ENCODE measurements at regions not wholly inside any gene's neighbourhood (a gene's known extent, or its start where the extent isn't known, plus 50 kb on each side); places are given as distances from the start of the nearest gene placed in this dataset.

- H3K4me1 ChIP-seq, result no peaks in the 10 kb centered on the region
- TF ChIP-seq, protein P1, sequence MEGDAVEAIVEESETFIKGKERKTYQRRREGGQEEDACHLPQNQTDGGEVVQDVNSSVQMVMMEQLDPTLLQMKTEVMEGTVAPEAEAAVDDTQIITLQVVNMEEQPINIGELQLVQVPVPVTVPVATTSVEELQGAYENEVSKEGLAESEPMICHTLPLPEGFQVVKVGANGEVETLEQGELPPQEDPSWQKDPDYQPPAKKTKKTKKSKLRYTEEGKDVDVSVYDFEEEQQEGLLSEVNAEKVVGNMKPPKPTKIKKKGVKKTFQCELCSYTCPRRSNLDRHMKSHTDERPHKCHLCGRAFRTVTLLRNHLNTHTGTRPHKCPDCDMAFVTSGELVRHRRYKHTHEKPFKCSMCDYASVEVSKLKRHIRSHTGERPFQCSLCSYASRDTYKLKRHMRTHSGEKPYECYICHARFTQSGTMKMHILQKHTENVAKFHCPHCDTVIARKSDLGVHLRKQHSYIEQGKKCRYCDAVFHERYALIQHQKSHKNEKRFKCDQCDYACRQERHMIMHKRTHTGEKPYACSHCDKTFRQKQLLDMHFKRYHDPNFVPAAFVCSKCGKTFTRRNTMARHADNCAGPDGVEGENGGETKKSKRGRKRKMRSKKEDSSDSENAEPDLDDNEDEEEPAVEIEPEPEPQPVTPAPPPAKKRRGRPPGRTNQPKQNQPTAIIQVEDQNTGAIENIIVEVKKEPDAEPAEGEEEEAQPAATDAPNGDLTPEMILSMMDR (IDR thresholded peaks at IDR 0.05), result no peak
- ATAC-seq (no peak), DNase-seq (peak in 1 of 4 donors; percentile 41)
- intact Hi-C loops (cut with DNase I), result no loop called here
- no peaks in the 10 kb centered on the region for H3K36me3 ChIP-seq
- no peak overlapping the region for H3K4me3 ChIP-seq
- no peak overlapping the region for H3K27ac ChIP-seq
- H3K9me3 ChIP-seq, result peaks cover 0 to 20% of the 10 kb centered on the region in 2 donors
- H3K27me3 ChIP-seq, result no peaks in the 10 kb centered on the region
Observed at GRCh38 chr10:9819756-9820494, 1197.7 kb upstream of the CELF2 start.

DNA sequence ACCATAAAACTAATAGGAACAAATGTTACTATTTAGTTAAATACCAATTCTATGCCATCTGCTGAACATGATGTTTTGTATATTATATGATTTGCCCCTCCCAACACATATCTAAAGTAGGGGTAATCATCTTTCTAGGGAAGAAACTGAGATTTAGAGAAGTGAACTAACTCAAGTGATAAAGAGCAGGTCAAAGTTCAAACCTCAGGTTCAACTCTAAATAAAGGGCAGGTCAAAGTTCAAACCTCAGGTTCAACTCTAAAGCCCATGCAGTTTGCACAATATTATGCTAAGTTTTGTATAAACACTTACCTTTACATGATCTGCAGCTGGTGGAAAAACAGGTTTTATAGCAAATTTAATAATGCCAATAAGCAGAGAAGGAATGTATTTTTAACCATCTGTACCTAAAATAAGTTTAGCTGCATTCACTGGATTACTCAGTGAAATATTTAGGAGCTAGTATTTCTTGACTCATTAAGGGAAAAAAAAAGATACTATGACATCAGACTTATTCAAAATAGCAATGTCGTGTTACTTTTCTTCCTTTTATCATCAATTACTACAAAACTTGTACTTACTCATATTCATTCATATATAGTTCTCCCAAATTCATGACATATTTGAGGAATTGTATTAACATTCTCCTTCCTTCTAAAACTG, 1194.3 kb upstream of the CELF2 start:
- Histone ChIP-seq H3K27ac (no peak overlapping the region), H3K4me3 (no peak overlapping the region), H3K9me3 (peaks cover 0 to 2% of the 10 kb centered on the region in 2 donors), H3K36me3 (no peaks in the 10 kb centered on the region), H3K27me3 (no peaks in the 10 kb centered on the region), H3K4me1 (no peaks in the 10 kb centered on the region)
- intact Hi-C loops (cut with DNase I), result no loop called here
- ATAC-seq, result no peak
- TF ChIP-seq, protein P1 (IDR thresholded peaks at IDR 0.05), result no peak
- no peak for DNase-seq

GRCh38 chr10:9824631-9825071, 1193.0 kb upstream of the CELF2 start:
- DNase-seq (no peak), ATAC-seq (peak; percentile 18)

DNA sequence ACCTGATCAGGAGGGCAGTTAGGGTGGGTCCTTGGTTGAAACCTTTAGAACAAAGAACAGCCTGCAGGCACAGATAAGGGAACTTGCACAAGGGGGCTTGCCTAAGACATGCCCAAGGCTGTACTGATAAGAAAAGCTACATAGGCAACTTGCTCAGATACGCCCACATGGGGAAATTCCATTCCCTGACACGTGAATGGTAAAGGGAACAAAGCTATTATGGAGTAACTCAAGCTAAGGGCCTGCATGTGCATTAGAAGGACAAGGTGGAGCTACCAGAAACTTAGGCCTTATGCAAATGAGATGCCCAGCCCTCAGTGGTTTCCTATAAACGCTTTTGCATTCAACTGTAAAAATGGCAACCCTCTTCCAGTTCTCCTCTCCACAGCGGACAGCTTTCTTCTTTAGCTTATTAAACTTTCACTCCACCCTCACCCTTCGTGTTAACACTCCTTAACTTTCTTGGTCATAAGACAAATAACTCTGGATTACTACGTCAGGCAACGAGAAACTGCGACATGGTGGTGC, 1192.1 kb upstream of the CELF2 start:
- ATAC-seq (no peak), DNase-seq (no peak)
- intact Hi-C loops (cut with DNase I), result no loop called here
- H3K4me1 ChIP-seq, result no peaks in the 10 kb centered on the region
- no peak overlapping the region for H3K27ac ChIP-seq
- no peak overlapping the region for H3K4me3 ChIP-seq
- no peaks in the 10 kb centered on the region for H3K9me3 ChIP-seq
- TF ChIP-seq, protein P1 (IDR thresholded peaks at IDR 0.05), result no peak
- H3K27me3 ChIP-seq, result no peaks in the 10 kb centered on the region
- no peaks in the 10 kb centered on the region for H3K36me3 ChIP-seq

More at GRCh38 chr10:9824631-9825071, 1193.0 kb upstream of the CELF2 start:
- no peaks in the 10 kb centered on the region for H3K36me3 ChIP-seq
- TF ChIP-seq, protein P1 (IDR thresholded peaks at IDR 0.05), result no peak
- H3K27ac ChIP-seq, result no peak overlapping the region
- no peak overlapping the region for H3K4me3 ChIP-seq
- intact Hi-C loops (cut with DNase I), result no loop called here
- H3K27me3 ChIP-seq, result no peaks in the 10 kb centered on the region
- H3K9me3 ChIP-seq, result no peaks in the 10 kb centered on the region
- no peaks in the 10 kb centered on the region for H3K4me1 ChIP-seq

- H3K27ac ChIP-seq, result no peak overlapping the region
- DNase-seq, result no peak
- H3K9me3 ChIP-seq, result no peaks in the 10 kb centered on the region
- H3K4me1 ChIP-seq, result no peaks in the 10 kb centered on the region
- no peaks in the 10 kb centered on the region for H3K36me3 ChIP-seq
- intact Hi-C loops (cut with DNase I), result no loop called here
- H3K4me3 ChIP-seq, result no peak overlapping the region
- no peaks in the 10 kb centered on the region for H3K27me3 ChIP-seq
- TF ChIP-seq, protein P1 (IDR thresholded peaks at IDR 0.05), result no peak
- no peak for ATAC-seq
Observed at GRCh38 chr10:9828110-9828509, 1189.6 kb upstream of the CELF2 start.
